ENCODE measurements at regions not wholly inside any gene's neighbourhood (a gene's known extent, or its start where the extent isn't known, plus 50 kb on each side); places are given as distances from the start of the nearest gene placed in this dataset.

GRCh38 chr10:58885686-58886345, 290.6 kb upstream of the PHYHIPL start:
- ATAC-seq (ENCODE audit: low read depth) (no peak), DNase-seq (no peak)
- intact Hi-C loops (cut with micrococcal nuclease) = no loop called here
- Histone ChIP-seq H2AFZ (replicated peaks; ENCODE audit: low read length, poor library complexity) (no peak overlapping the region), H3K18ac (ENCODE audit: low read depth, low read length) (no peak overlapping the region), H3K9me3 (ENCODE audit: control insufficient read depth, insufficient read depth, low read length) (peaks cover 3% of the 10 kb centered on the region; the same call in 1 of the 2 replicates), H3K79me1 (ENCODE audit: low read depth in 1 of 2, low read length in 2 of 2) (no peaks in the 10 kb centered on the region), H4K5ac (ENCODE audit: low read depth, low read length) (no peak overlapping the region), H2AK9ac (replicated peaks; ENCODE audit: low read depth, low read length, poor library complexity) (no peak overlapping the region), H4K8ac (ENCODE audit: low read depth in 2 of 2, low read length in 2 of 2) (no peak overlapping the region), H4K20me1 (ENCODE audit: insufficient read depth, low read length) (no peaks in the 10 kb centered on the region), H3K36me3 (ENCODE audit: control insufficient read depth, insufficient read depth, low read length) (no peaks in the 10 kb centered on the region), H2BK5ac (ENCODE audit: low read depth, low read length, poor library complexity, severe bottlenecking) (no peak overlapping the region), H3K27me3 (ENCODE audit: control insufficient read depth, insufficient read depth, low read length) (peaks cover 5% of the 10 kb centered on the region; the same call in 1 of the 2 replicates), H2BK20ac (ENCODE audit: low read depth, low read length) (no peak overlapping the region), H3K9ac (ENCODE audit: low read depth, low read length) (no peak overlapping the region), H3K4me1 (ENCODE audit: control insufficient read depth, insufficient read depth, low read length) (no peaks in the 10 kb centered on the region), H3K4me3 (ENCODE audit: insufficient read depth, low read depth, low read length) (no peak overlapping the region), H3K23ac (ENCODE audit: low read depth, low read length) (no peak overlapping the region), H3K14ac (replicated peaks; ENCODE audit: low read depth, low read length) (no peak overlapping the region), H3K9me1 (ENCODE audit: insufficient read depth, low read length) (no peaks in the 10 kb centered on the region), H2BK15ac (ENCODE audit: low read depth, low read length) (no peak overlapping the region), H3K56ac (ENCODE audit: extremely low read depth, insufficient read depth, low read length) (no peak overlapping the region), H4K91ac (ENCODE audit: insufficient read depth, low read depth, low read length) (no peak overlapping the region), H3K27ac (ENCODE audit: insufficient read depth, low read length) (no peak overlapping the region), H3K4me2 (ENCODE audit: low read depth, low read length) (no peak overlapping the region), H3K4ac (ENCODE audit: low read depth, low read length) (no peak overlapping the region), H2BK120ac (ENCODE audit: low read depth, low read length) (no peak overlapping the region), H2AK5ac (ENCODE audit: low read depth, low read length) (no peak overlapping the region)
- dilution Hi-C loops (cut with HindIII; ENCODE audit: low sequenced_read_pairs, unreplicated experiment) = no loop called here
- in situ Hi-C loops (cut with MboI; ENCODE audit: low sequenced_read_pairs) = no loop called here
- TF ChIP-seq CHD1 (IDR thresholded peaks at IDR 0.05; ENCODE audit: low read depth, low read length) = no peak
- no peak for TF ChIP-seq CEBPB (IDR thresholded peaks at IDR 0.05; ENCODE audit: low read depth, low read length)
- TF ChIP-seq USF2 (IDR thresholded peaks at IDR 0.05; ENCODE audit: low read depth, low read length) = no peak
- no peak for TF ChIP-seq MXI1 (IDR thresholded peaks at IDR 0.05; ENCODE audit: borderline replicate concordance, low read depth, low read length)
- TF ChIP-seq MAZ (IDR thresholded peaks at IDR 0.05; ENCODE audit: borderline replicate concordance, low read depth, low read length) = no peak
- TF ChIP-seq RAD21 (IDR thresholded peaks at IDR 0.05; ENCODE audit: low read length) = no peak
- no peak for TF ChIP-seq BHLHE40 (IDR thresholded peaks at IDR 0.05; ENCODE audit: low read depth, low read length)
- TF ChIP-seq SMC3 (IDR thresholded peaks at IDR 0.05; ENCODE audit: low read depth, low read length) = no peak
- no peak for TF ChIP-seq FOS (IDR thresholded peaks at IDR 0.05; ENCODE audit: low read depth, low read length)
- no peak for TF ChIP-seq ELK1 (IDR thresholded peaks at IDR 0.05; ENCODE audit: borderline replicate concordance, low read depth, low read length)
- no peak for TF ChIP-seq MAFK (IDR thresholded peaks at IDR 0.05; ENCODE audit: low read depth, low read length)
- no peak for TF ChIP-seq RFX5 (IDR thresholded peaks at IDR 0.05; ENCODE audit: low read depth, low read length)
- POLR2A ChIA-PET (ENCODE audit: unreplicated experiment) = no interaction called here
- CTCF ChIA-PET = no interaction called here
- no CpG with 5 or more reads among the region's 3 CpGs for WGBS, 2 experiments (ENCODE audit: extremely low coverage in 2 of 2, insufficient read length in 1 of 2)
- BruUV-seq (replicated peaks) = no TSS peak
